Panc1 (cell line): ENCODE measurements at regions not wholly inside any gene's neighbourhood (a gene's known extent, or its start where the extent isn't known, plus 50 kb on each side); places are given as distances from the start of the nearest gene placed in this dataset.

Experiments
- ATAC-seq: fragments of 200-7000 bp; cut with Tn5 transposase; 2 replicates; pipeline ENCODE4 v1.9.1; 2020; ENCODE audit warnings: mild to moderate bottlenecking, moderate library complexity
- BruUV-seq: library from RNA; stranded (reverse); fragments of 400-500 nt; replicated peaks from 2 replicates; lab custom pipeline; 2021; lab: Mats Ljungman, UMichigan
- CTCF ChIA-PET: fragments of 300-600 bp; sonication (Branson Sonifier 250); formaldehyde crosslinking; loops from one replicate; lab custom pipeline; 2022; ENCODE audit warnings: antibody characterized with exemption; lab: Charles Lee
- POLR2A ChIA-PET: fragments of 300-600 bp; sonication (Branson Sonifier 250); formaldehyde crosslinking; loops from one replicate; lab custom pipeline; 2022; ENCODE audit warnings: antibody characterized with exemption; lab: Charles Lee
- DNase-seq: peaks from one replicate; pipeline ENCODE4 v3.0.0-alpha.2; 2010; ENCODE audit warnings: low read depth, low spot score
- H3K27ac ChIP-seq: 2 replicates; pipeline ENCODE4 v1.5.1; 2011; ENCODE audit warnings: mild to moderate bottlenecking, low read length, inconsistent platforms
- H3K27me3 ChIP-seq: fragments of 200-500 bp; sonication (Bioruptor generic); 2 replicates; pipeline ENCODE4 v1.6.0; 2014; ENCODE audit warnings: low read length, inconsistent platforms; ENCODE audit not compliant: control insufficient read depth, insufficient read depth
- H3K36me3 ChIP-seq: fragments of 200-500 bp; sonication (Bioruptor generic); 2 replicates; pipeline ENCODE4 v1.5.1; 2014; ENCODE audit warnings: inconsistent platforms, mild to moderate bottlenecking, low read length, moderate library complexity; ENCODE audit not compliant: control insufficient read depth, insufficient read depth
- H3K4me1 ChIP-seq: 2 replicates; pipeline ENCODE4 v1.5.1; 2011; ENCODE audit warnings: inconsistent platforms, mild to moderate bottlenecking, low read length, moderate library complexity; ENCODE audit not compliant: control insufficient read depth, insufficient read depth
- H3K4me3 ChIP-seq, 2 experiments: 2 replicates each; pipeline ENCODE4 v1.5.1; 2011 to 2012; ENCODE audit warnings: low read depth in 2 of 2, low read length in 2 of 2, mild to moderate bottlenecking in 2 of 2, inconsistent platforms in 1 of 2, moderate library complexity in 1 of 2
- H3K9me3 ChIP-seq: fragments of 200-500 bp; sonication (Bioruptor generic); 2 replicates; pipeline ENCODE4 v1.5.1; 2014; ENCODE audit warnings: low read depth, mild to moderate bottlenecking, inconsistent platforms, low read length, moderate library complexity; ENCODE audit not compliant: control insufficient read depth, insufficient read depth
- POLR2AphosphoS5 ChIP-seq: IDR thresholded peaks from 2 replicates; pipeline ENCODE4 v1.6.1; 2012; ENCODE audit warnings: mild to moderate bottlenecking, low read depth, low read length, moderate library complexity
- SIN3A ChIP-seq: IDR thresholded peaks from 2 replicates; pipeline ENCODE4 v1.6.1; 2012; ENCODE audit warnings: low read depth, mild to moderate bottlenecking, low read length, moderate library complexity, borderline replicate concordance; ENCODE audit not compliant: insufficient read depth
- TCF7L2 ChIP-seq: IDR thresholded peaks from 2 replicates; pipeline ENCODE4 v1.6.1; 2011; ENCODE audit warnings: mild to moderate bottlenecking, low read depth, low read length, inconsistent platforms
- in situ Hi-C: cut with HindIII; loops from 2 replicates; pipeline ENCODE4 v1.10.0; 2016; ENCODE audit warnings: low sequenced_read_pairs, low pct_unique_long_range_greater_than_20kb
- intact Hi-C: fragments of 100-400 bp; cut with micrococcal nuclease; formaldehyde crosslinking; loops from one replicate; pipeline ENCODE4 v1.10.0; 2022; ENCODE audit not compliant: unreplicated experiment
- TF ChIP-seq, protein P1 (sequence below), 2 experiments: IDR thresholded peaks; 2 replicates each; pipeline ENCODE4 v1.6.1; 2011 to 2012; ENCODE audit warnings: low read depth in 2 of 2, control low read depth in 1 of 2, low read length in 1 of 2, mild to moderate bottlenecking in 1 of 2, moderate library complexity in 1 of 2; ENCODE audit not compliant: insufficient read depth in 1 of 2
- TF ChIP-seq, protein P2 (sequence below): fragments of 450-650 bp; IDR thresholded peaks from 2 replicates; pipeline ENCODE4 v1.5.1; 2017; ENCODE audit warnings: mild to moderate bottlenecking

DNA sequence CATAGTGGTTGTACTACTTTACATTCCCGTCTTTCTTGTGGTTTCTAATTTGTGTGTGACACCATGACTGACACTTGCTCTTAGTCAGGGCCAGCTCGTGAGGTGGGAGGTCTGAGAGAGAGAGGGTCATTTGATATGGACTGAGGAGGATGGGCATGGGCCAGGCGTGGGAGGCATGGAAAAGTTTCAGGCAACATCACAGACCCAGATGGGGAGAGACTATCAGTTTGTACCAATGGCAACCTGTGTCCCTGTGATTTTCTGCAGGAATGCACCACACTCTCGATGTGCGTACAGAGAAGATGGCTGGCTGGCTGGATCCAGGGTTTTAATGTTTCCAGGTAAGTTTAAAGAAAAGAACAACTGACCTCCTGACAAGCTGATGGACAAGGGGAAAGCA lies 273.6 kb downstream of the CYRIA start:
- CTCF ChIA-PET: no interaction called here
- no peak overlapping the region for H3K27ac ChIP-seq
- intact Hi-C loops (no loop called here), in situ Hi-C loops (no loop called here)
- H3K9me3 ChIP-seq: no peaks in the 10 kb centered on the region
- ATAC-seq: no peak
- H3K4me3 ChIP-seq: no peak overlapping the region
- TF ChIP-seq SIN3A (no peak), POLR2AphosphoS5 (no peak), TCF7L2 (no peak)
- TF ChIP-seq, protein P1, sequence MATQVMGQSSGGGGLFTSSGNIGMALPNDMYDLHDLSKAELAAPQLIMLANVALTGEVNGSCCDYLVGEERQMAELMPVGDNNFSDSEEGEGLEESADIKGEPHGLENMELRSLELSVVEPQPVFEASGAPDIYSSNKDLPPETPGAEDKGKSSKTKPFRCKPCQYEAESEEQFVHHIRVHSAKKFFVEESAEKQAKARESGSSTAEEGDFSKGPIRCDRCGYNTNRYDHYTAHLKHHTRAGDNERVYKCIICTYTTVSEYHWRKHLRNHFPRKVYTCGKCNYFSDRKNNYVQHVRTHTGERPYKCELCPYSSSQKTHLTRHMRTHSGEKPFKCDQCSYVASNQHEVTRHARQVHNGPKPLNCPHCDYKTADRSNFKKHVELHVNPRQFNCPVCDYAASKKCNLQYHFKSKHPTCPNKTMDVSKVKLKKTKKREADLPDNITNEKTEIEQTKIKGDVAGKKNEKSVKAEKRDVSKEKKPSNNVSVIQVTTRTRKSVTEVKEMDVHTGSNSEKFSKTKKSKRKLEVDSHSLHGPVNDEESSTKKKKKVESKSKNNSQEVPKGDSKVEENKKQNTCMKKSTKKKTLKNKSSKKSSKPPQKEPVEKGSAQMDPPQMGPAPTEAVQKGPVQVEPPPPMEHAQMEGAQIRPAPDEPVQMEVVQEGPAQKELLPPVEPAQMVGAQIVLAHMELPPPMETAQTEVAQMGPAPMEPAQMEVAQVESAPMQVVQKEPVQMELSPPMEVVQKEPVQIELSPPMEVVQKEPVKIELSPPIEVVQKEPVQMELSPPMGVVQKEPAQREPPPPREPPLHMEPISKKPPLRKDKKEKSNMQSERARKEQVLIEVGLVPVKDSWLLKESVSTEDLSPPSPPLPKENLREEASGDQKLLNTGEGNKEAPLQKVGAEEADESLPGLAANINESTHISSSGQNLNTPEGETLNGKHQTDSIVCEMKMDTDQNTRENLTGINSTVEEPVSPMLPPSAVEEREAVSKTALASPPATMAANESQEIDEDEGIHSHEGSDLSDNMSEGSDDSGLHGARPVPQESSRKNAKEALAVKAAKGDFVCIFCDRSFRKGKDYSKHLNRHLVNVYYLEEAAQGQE (IDR thresholded peaks at IDR 0.05; ENCODE audit: insufficient read depth in 1 of 2, low read depth in 2 of 2, low read length in 1 of 2): no peak
- TF ChIP-seq, protein P2, sequence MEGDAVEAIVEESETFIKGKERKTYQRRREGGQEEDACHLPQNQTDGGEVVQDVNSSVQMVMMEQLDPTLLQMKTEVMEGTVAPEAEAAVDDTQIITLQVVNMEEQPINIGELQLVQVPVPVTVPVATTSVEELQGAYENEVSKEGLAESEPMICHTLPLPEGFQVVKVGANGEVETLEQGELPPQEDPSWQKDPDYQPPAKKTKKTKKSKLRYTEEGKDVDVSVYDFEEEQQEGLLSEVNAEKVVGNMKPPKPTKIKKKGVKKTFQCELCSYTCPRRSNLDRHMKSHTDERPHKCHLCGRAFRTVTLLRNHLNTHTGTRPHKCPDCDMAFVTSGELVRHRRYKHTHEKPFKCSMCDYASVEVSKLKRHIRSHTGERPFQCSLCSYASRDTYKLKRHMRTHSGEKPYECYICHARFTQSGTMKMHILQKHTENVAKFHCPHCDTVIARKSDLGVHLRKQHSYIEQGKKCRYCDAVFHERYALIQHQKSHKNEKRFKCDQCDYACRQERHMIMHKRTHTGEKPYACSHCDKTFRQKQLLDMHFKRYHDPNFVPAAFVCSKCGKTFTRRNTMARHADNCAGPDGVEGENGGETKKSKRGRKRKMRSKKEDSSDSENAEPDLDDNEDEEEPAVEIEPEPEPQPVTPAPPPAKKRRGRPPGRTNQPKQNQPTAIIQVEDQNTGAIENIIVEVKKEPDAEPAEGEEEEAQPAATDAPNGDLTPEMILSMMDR: no peak
- POLR2A ChIA-PET: no interaction called here
- no peaks in the 10 kb centered on the region for H3K27me3 ChIP-seq
- no peaks in the 10 kb centered on the region for H3K36me3 ChIP-seq
- no peak for DNase-seq
- BruUV-seq: no TSS peak
- H3K4me1 ChIP-seq: no peaks in the 10 kb centered on the region

DNA sequence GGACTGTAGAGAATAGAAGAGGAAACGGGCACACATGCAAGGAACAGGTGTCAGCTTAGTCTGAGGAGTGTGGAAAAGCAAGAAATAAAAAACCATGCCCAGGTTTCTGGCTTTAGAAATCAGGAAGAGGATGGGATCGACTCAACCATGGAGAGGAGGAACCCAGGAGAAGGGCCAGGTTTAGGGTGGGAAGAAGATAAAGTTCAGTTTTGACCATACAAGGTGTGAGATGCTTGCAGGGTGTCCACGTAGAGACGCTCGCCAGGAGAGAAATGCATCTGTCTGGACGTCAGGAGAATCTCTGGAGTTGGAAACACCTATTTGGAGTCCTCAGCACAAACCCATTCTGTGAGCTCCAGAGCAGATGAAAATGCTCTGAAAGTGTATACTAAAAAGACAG lies 275.1 kb downstream of the CYRIA start:
- BruUV-seq: no TSS peak
- H3K4me3 ChIP-seq: no peak overlapping the region
- H3K27ac ChIP-seq: no peak overlapping the region
- in situ Hi-C loops (no loop called here), intact Hi-C loops (no loop called here)
- ATAC-seq (no peak), DNase-seq (no peak)
- CTCF ChIA-PET: no interaction called here
- H3K27me3 ChIP-seq: no peaks in the 10 kb centered on the region
- H3K36me3 ChIP-seq: no peaks in the 10 kb centered on the region
- no peak for TF ChIP-seq TCF7L2
- TF ChIP-seq POLR2AphosphoS5: no peak
- TF ChIP-seq SIN3A: no peak
- TF ChIP-seq, protein P1 (IDR thresholded peaks at IDR 0.05; ENCODE audit: insufficient read depth in 1 of 2, low read depth in 2 of 2, low read length in 1 of 2): no peak
- H3K4me1 ChIP-seq: no peaks in the 10 kb centered on the region
- POLR2A ChIA-PET: no interaction called here
- H3K9me3 ChIP-seq: no peaks in the 10 kb centered on the region
